Activated CD4-positive, alpha-beta T cell treated with anti-CD3 and anti-CD28 coated beads, Interleukin-2, amount 10 ng/mL, durations not matched to agents 7 days and 5 days (primary cell): ENCODE measurements at regions not wholly inside any gene's neighbourhood (a gene's known extent, or its start where the extent isn't known, plus 50 kb on each side); places are given as distances from the start of the nearest gene placed in this dataset.

Experiments
- CTCF ChIA-PET: fragments of 350-600 bp; sonication (Branson Sonifier 250); formaldehyde crosslinking; loops from one replicate; lab custom pipeline; 2021; ENCODE audit warnings: antibody characterized with exemption; lab: Charles Lee
- POLR2A ChIA-PET: fragments of 350-600 bp; sonication (Branson Sonifier 250); formaldehyde crosslinking; loops from one replicate; lab custom pipeline; 2021; ENCODE audit warnings: antibody characterized with exemption; lab: Charles Lee
- DNase-seq: peaks from one replicate; pipeline ENCODE4 v3.0.0-alpha.2; 2020
- H3K27ac Mint-ChIP-seq: one replicate; pipeline ENCODE4 v1.8.0; 2021; ENCODE audit warnings: mild to moderate bottlenecking, moderate library complexity, mixed read lengths
- H3K27me3 Mint-ChIP-seq: one replicate; pipeline ENCODE4 v1.8.0; 2021; ENCODE audit warnings: mixed read lengths
- H3K36me3 Mint-ChIP-seq: one replicate; pipeline ENCODE4 v1.8.0; 2021; ENCODE audit warnings: low read depth, mixed read lengths
- H3K4me1 Mint-ChIP-seq: one replicate; pipeline ENCODE4 v1.8.0; 2021; ENCODE audit warnings: mixed read lengths
- H3K4me3 Mint-ChIP-seq: one replicate; pipeline ENCODE4 v1.8.0; 2021; ENCODE audit warnings: mild to moderate bottlenecking, moderate library complexity, mixed read lengths
- H3K9me3 Mint-ChIP-seq: one replicate; pipeline ENCODE4 v1.8.0; 2021; ENCODE audit warnings: mixed read lengths

DNA sequence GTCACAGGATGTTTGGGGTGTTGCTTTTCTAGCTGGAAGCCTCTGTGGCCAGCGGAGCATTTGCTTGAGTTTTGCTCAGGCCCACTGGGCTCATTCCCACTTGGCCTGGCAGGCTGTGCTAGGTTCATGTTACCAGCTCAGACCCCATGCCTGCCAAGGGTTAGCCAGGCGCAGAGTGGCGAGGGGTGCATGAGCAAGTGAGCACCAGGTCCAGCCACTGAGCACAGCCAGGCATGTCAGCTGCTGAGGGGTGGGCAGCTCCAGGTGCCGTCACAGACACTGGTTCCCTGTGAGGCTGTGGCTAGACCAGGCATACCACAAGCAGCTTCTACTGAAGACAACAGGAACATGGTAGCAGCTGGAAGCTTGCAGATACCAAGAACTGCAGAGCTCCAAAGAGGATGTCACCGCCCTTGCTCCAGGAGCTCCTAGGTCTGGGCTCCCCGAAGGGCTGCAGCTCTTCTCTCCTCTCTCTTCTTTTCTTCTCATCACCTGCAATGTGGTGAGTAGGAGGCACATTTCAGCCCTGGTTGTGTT, 52.0 kb upstream of the CYYR1 start:
- H3K27ac Mint-ChIP-seq = no peak overlapping the region
- no peaks in the 10 kb centered on the region for H3K27me3 Mint-ChIP-seq
- no peak for DNase-seq
- no peaks in the 10 kb centered on the region for H3K4me1 Mint-ChIP-seq
- no peaks in the 10 kb centered on the region for H3K9me3 Mint-ChIP-seq
- no peaks in the 10 kb centered on the region for H3K36me3 Mint-ChIP-seq
- no peak overlapping the region for H3K4me3 Mint-ChIP-seq
- ChIA-PET CTCF (no interaction called here), POLR2A (no interaction called here)
